ENCODE measurements at regions not wholly inside any gene's neighbourhood (a gene's known extent, or its start where the extent isn't known, plus 50 kb on each side); places are given as distances from the start of the nearest gene placed in this dataset.

DNA sequence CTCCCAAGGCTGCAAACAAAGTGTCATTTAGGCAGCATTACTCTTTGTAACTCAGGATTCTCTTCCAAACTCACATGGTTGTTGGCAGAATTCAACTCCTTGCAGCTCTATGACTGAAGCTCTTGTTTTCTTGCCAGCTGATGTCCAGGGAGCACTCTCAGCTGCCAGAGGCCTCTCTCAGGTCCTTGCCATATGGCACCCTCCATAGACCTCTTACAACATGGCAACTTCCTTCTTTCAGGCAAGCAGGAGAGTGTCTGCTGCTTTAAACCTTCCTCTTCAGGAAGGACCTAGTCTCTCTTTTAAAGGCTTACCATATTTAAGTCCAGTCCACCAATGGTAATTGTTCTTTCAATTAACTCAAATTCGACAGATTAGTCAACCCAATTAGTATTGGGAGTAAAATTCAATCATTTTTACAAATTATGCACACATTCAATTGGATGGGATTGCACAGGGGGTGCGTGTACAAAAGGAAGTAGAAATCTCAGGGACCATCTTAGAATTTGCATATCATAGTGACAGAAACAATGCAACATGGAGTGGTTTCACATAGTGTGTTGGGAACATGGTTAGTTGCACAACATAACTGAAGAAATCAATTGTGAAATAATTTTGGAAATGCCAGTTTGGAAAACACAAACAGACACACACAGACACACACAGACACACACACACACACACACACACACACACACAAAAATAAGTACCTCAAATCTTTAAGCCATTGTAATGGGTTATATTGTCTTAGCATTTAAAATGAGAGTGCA is 893.5 kb upstream of the ZEB2 start:
- Histone ChIP-seq H3K4me1 (ENCODE audit: control insufficient read depth, insufficient read depth, low read length) (no peaks in the 10 kb centered on the region), H3K27me3 (ENCODE audit: control insufficient read depth, insufficient read depth, low read length) (no peaks in the 10 kb centered on the region), H3K36me3 (ENCODE audit: control insufficient read depth, insufficient read depth, low read length) (no peaks in the 10 kb centered on the region), H3K4me3 (ENCODE audit: low read depth, low read length) (no peak overlapping the region), H3K9me3 (ENCODE audit: control insufficient read depth, insufficient read depth, low read depth, low read length) (no peaks in the 10 kb centered on the region), H3K27ac (ENCODE audit: low read depth, low read length) (no peak overlapping the region), H3K9ac (ENCODE audit: low read length) (no peak overlapping the region)

DNA sequence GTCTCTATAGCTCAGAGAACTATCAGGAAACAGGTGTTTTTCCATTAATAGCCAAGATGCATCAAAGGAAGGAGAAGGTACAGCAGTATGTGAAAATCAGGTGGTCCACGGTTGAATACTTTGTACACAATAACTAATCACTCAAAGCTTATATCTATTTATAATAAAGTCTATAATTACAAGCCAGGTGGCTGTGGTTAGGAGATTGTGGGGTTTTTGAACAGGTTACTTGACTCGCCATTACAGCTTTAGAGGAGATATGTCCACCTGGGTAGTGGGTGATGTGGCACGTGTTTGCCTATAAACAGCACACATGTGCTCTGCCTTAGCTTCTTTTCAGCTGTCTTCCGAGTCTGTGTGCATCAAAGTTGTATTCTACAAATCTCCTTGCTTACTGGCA is 892.2 kb upstream of the ZEB2 start:
- Histone ChIP-seq H3K27ac (ENCODE audit: low read depth, low read length) (no peak overlapping the region), H3K4me3 (ENCODE audit: low read depth, low read length) (no peak overlapping the region), H3K4me1 (ENCODE audit: control insufficient read depth, insufficient read depth, low read length) (no peaks in the 10 kb centered on the region), H3K27me3 (ENCODE audit: control insufficient read depth, insufficient read depth, low read length) (no peaks in the 10 kb centered on the region), H3K36me3 (ENCODE audit: control insufficient read depth, insufficient read depth, low read length) (no peaks in the 10 kb centered on the region), H3K9ac (ENCODE audit: low read length) (no peak overlapping the region), H3K9me3 (ENCODE audit: control insufficient read depth, insufficient read depth, low read depth, low read length) (no peaks in the 10 kb centered on the region)

DNA sequence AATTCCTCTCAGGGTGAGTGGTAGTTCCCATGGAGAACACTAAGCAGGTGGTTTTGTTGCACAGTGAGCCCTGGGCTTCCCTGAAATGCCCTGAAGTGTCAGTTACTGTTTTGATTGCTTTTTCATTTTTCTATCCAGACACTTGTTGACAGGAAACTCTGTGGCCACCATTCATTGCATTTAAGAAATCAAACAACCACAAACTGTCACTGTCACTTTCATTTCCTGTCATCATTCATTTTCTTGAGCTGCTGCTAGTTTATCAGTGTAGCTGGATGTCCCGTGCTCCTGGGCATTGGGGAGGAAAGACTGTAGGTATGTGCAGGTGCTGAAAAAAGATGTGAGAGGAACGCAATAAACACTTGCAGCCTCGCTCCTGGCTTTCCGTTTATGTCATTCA is 891.6 kb upstream of the ZEB2 start:
- Histone ChIP-seq H3K4me1 (ENCODE audit: control insufficient read depth, insufficient read depth, low read length) (no peaks in the 10 kb centered on the region), H3K4me3 (ENCODE audit: low read depth, low read length) (no peak overlapping the region), H3K36me3 (ENCODE audit: control insufficient read depth, insufficient read depth, low read length) (no peaks in the 10 kb centered on the region), H3K9me3 (ENCODE audit: control insufficient read depth, insufficient read depth, low read depth, low read length) (no peaks in the 10 kb centered on the region), H3K27me3 (ENCODE audit: control insufficient read depth, insufficient read depth, low read length) (no peaks in the 10 kb centered on the region), H3K27ac (ENCODE audit: low read depth, low read length) (no peak overlapping the region), H3K9ac (ENCODE audit: low read length) (no peak overlapping the region)

DNA sequence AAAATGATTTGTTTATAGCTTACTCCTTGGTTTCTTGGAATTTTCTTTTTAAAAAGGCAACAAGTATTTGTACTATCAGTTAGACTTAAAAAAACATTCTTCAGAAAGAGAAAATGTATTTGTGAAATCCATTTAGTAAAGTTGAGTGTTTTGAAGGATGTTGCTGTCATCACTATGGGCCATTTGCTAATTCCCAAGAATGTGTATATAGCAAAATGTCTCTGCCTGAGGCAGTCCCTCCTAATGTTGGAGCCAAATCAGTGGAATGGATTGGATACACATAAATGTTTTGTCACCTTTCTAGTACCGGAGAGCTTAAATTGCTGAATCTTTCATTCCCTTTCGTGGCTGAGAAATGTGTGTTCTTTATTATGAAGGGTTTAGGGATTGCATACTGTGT is 890.2 kb upstream of the ZEB2 start:
- Histone ChIP-seq H3K9ac (ENCODE audit: low read length) (no peak overlapping the region), H3K27me3 (ENCODE audit: control insufficient read depth, insufficient read depth, low read length) (no peaks in the 10 kb centered on the region), H3K4me3 (ENCODE audit: low read depth, low read length) (no peak overlapping the region), H3K4me1 (ENCODE audit: control insufficient read depth, insufficient read depth, low read length) (no peaks in the 10 kb centered on the region), H3K36me3 (ENCODE audit: control insufficient read depth, insufficient read depth, low read length) (no peaks in the 10 kb centered on the region), H3K27ac (ENCODE audit: low read depth, low read length) (no peak overlapping the region), H3K9me3 (ENCODE audit: control insufficient read depth, insufficient read depth, low read depth, low read length) (no peaks in the 10 kb centered on the region)

DNA sequence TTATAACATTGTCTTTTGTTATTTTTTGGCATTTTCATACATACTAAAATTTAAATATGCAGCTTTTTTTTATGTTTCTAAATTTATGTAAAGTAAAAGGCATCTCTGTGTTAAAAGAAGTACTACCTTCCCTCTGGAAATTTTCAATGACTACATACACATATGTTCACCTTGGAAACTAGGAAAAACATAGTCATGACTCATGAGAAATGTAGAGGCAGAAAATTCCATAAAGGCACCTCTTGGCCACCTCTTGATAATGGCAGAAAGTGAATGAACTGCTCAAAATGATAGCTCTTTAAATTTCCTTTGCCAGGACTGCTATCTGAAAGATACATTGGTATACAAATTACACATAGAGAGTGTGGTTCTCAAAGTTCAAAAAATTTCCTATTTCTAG is 889.1 kb upstream of the ZEB2 start:
- H3K27me3 ChIP-seq (ENCODE audit: control insufficient read depth, insufficient read depth, low read length), result no peaks in the 10 kb centered on the region
- no peak overlapping the region for H3K4me3 ChIP-seq (ENCODE audit: low read depth, low read length)
- no peak overlapping the region for H3K27ac ChIP-seq (ENCODE audit: low read depth, low read length)
- no peaks in the 10 kb centered on the region for H3K9me3 ChIP-seq (ENCODE audit: control insufficient read depth, insufficient read depth, low read depth, low read length)
- H3K4me1 ChIP-seq (ENCODE audit: control insufficient read depth, insufficient read depth, low read length), result no peaks in the 10 kb centered on the region
- H3K36me3 ChIP-seq (ENCODE audit: control insufficient read depth, insufficient read depth, low read length), result no peaks in the 10 kb centered on the region
- H3K9ac ChIP-seq (ENCODE audit: low read length), result no peak overlapping the region

DNA sequence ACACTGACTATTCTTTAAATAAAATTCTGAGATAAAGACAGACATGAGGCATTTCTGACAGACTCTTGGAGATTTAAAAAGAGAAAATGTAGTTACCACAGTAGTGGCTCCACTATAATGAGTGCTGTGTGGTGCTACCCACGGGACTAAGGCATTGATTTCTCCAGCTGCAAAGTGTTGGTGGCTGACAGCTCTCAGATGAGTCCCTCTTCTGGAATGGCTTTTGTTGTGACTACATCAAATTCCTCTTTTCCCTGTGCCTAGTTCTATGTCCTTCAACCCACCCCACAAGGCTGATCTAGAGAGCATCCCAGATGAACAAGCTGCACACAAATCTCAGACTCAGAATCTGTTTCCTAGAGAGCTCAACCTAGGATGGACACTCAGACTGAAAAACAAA is 884.8 kb upstream of the ZEB2 start:
- no peaks in the 10 kb centered on the region for H3K9me3 ChIP-seq (ENCODE audit: control insufficient read depth, insufficient read depth, low read depth, low read length)
- H3K9ac ChIP-seq (ENCODE audit: low read length), result no peak overlapping the region
- H3K4me1 ChIP-seq (ENCODE audit: control insufficient read depth, insufficient read depth, low read length), result no peaks in the 10 kb centered on the region
- no peaks in the 10 kb centered on the region for H3K36me3 ChIP-seq (ENCODE audit: control insufficient read depth, insufficient read depth, low read length)
- no peak overlapping the region for H3K4me3 ChIP-seq (ENCODE audit: low read depth, low read length)
- H3K27me3 ChIP-seq (ENCODE audit: control insufficient read depth, insufficient read depth, low read length), result no peaks in the 10 kb centered on the region
- H3K27ac ChIP-seq (ENCODE audit: low read depth, low read length), result no peak overlapping the region

DNA sequence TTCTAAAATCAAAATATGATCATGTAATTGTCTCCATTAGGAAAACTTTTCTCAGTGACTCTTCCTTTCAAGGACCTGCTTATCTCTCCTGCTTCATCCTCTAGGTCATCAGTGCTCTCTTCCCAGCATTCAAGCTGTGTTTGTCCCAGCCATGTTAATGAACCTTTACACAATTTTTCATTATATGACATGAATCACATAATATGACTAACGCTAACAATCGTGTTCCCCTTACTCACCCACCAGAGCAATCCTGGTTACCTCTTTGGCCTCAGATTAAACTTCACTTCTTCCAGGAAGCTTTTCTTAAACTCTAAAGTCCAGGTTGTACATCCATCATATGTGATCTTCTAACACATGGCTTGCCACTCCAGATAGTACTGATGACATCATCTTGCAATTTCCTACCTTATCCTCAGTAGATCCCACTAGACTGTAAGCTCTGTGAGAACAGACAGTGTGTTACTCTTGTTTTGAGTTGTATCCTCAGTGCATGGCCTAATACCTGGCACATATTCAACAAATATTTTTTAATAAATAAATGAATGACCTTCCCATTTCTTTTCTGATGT is 882.9 kb upstream of the ZEB2 start:
- Histone ChIP-seq H3K4me1 (ENCODE audit: control insufficient read depth, insufficient read depth, low read length) (no peaks in the 10 kb centered on the region), H3K27ac (ENCODE audit: low read depth, low read length) (no peak overlapping the region), H3K27me3 (ENCODE audit: control insufficient read depth, insufficient read depth, low read length) (no peaks in the 10 kb centered on the region), H3K9me3 (ENCODE audit: control insufficient read depth, insufficient read depth, low read depth, low read length) (no peaks in the 10 kb centered on the region), H3K4me3 (ENCODE audit: low read depth, low read length) (no peak overlapping the region), H3K9ac (ENCODE audit: low read length) (no peak overlapping the region), H3K36me3 (ENCODE audit: control insufficient read depth, insufficient read depth, low read length) (no peaks in the 10 kb centered on the region)

DNA sequence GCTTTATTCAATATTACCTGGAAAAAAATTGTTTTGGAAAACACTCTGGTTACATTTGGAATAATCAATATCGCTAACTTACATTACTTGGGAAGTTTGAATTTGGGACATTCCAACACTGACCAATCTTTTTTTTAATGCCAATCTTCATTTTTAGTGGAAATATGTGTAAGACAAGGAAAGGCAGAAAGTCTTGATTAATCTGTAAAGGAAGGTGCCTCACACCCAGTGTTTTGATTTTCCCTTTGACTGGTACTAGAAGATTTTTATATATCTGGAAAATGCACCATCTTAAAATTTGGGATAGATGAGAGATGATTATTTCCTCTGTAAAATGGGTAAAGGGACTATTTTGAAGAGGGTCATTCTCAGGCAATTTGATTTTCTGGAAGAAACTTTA is 879.2 kb upstream of the ZEB2 start:
- no peaks in the 10 kb centered on the region for H3K36me3 ChIP-seq (ENCODE audit: control insufficient read depth, insufficient read depth, low read length)
- H3K9ac ChIP-seq (ENCODE audit: low read length), result no peak overlapping the region
- H3K4me3 ChIP-seq (ENCODE audit: low read depth, low read length), result no peak overlapping the region
- H3K27me3 ChIP-seq (ENCODE audit: control insufficient read depth, insufficient read depth, low read length), result no peaks in the 10 kb centered on the region
- H3K27ac ChIP-seq (ENCODE audit: low read depth, low read length), result no peak overlapping the region
- no peaks in the 10 kb centered on the region for H3K4me1 ChIP-seq (ENCODE audit: control insufficient read depth, insufficient read depth, low read length)
- no peaks in the 10 kb centered on the region for H3K9me3 ChIP-seq (ENCODE audit: control insufficient read depth, insufficient read depth, low read depth, low read length)

DNA sequence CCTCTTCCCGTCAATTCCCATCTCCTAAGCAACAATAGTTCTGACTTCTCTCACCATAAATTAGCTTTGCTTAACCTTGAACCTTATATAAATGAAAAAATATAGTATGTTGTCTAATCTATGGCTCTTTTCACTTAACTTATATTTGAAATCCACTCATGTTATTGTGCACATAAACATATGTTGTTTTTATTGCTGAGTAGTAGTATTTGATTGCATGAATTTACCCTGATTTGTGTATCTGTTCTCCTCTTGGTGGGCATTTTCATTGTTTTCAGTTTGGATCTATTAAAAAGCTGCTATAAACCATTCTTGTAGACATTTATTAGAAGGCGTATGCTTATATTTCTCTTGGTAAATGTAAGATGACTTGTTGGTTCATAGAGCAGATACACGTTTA is 874.3 kb upstream of the ZEB2 start:
- Histone ChIP-seq H3K9ac (ENCODE audit: low read length) (no peak overlapping the region), H3K4me1 (ENCODE audit: control insufficient read depth, insufficient read depth, low read length) (no peaks in the 10 kb centered on the region), H3K9me3 (ENCODE audit: control insufficient read depth, insufficient read depth, low read depth, low read length) (no peaks in the 10 kb centered on the region), H3K27ac (ENCODE audit: low read depth, low read length) (no peak overlapping the region), H3K27me3 (ENCODE audit: control insufficient read depth, insufficient read depth, low read length) (no peaks in the 10 kb centered on the region), H3K36me3 (ENCODE audit: control insufficient read depth, insufficient read depth, low read length) (no peaks in the 10 kb centered on the region), H3K4me3 (ENCODE audit: low read depth, low read length) (no peak overlapping the region)

DNA sequence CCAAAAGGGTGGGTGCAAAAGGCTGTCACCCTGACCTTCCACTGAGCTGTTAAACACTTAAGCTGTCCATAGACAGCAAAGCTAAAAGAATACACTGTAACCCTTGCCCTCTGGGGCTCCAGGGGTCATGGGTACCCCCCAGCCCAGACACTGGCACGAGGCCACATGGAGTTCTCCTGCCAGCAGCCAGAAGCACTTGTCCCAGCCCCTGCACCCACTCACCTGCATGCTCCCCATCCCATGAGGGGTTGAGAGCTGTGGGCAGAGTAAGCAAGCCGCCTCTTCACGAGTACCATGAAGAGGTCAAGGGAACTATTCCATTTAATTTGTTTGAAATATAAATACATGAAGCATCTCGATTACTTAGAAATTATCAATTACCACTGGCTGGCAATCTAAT is 867.1 kb upstream of the ZEB2 start:
- H3K36me3 ChIP-seq (ENCODE audit: control insufficient read depth, insufficient read depth, low read length), result no peaks in the 10 kb centered on the region
- H3K9me3 ChIP-seq (ENCODE audit: control insufficient read depth, insufficient read depth, low read depth, low read length), result no peaks in the 10 kb centered on the region
- no peak overlapping the region for H3K4me3 ChIP-seq (ENCODE audit: low read depth, low read length)
- no peaks in the 10 kb centered on the region for H3K27me3 ChIP-seq (ENCODE audit: control insufficient read depth, insufficient read depth, low read length)
- H3K9ac ChIP-seq (ENCODE audit: low read length), result no peak overlapping the region
- H3K27ac ChIP-seq (ENCODE audit: low read depth, low read length), result no peak overlapping the region
- H3K4me1 ChIP-seq (ENCODE audit: control insufficient read depth, insufficient read depth, low read length), result no peaks in the 10 kb centered on the region

DNA sequence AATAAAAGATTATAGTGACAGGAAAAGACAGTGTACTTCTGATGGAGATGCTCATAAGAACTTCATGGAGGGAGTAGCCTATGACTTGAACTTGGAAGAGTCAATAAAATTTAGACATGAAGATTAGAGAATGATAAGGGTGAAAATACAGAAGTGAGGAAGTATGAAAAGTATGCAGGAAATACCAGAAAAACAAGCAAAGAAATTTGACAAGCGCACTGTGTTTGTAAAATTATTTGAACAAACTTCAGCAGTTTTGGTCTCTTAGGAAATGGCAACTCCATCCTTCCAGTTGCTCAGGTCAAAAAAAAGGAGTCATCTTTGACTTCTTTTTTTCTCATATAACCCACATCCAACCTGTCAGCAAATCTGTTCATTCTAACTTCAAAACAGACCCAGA is 864.0 kb upstream of the ZEB2 start:
- no peak overlapping the region for H3K27ac ChIP-seq (ENCODE audit: low read depth, low read length)
- no peaks in the 10 kb centered on the region for H3K9me3 ChIP-seq (ENCODE audit: control insufficient read depth, insufficient read depth, low read depth, low read length)
- no peak overlapping the region for H3K4me3 ChIP-seq (ENCODE audit: low read depth, low read length)
- H3K4me1 ChIP-seq (ENCODE audit: control insufficient read depth, insufficient read depth, low read length), result no peaks in the 10 kb centered on the region
- H3K27me3 ChIP-seq (ENCODE audit: control insufficient read depth, insufficient read depth, low read length), result no peaks in the 10 kb centered on the region
- no peaks in the 10 kb centered on the region for H3K36me3 ChIP-seq (ENCODE audit: control insufficient read depth, insufficient read depth, low read length)
- no peak overlapping the region for H3K9ac ChIP-seq (ENCODE audit: low read length)

Measured in HUES6 (cell line).